ENCODE measurements at regions not wholly inside any gene's neighbourhood (a gene's known extent, or its start where the extent isn't known, plus 50 kb on each side); places are given as distances from the start of the nearest gene placed in this dataset.

DNA sequence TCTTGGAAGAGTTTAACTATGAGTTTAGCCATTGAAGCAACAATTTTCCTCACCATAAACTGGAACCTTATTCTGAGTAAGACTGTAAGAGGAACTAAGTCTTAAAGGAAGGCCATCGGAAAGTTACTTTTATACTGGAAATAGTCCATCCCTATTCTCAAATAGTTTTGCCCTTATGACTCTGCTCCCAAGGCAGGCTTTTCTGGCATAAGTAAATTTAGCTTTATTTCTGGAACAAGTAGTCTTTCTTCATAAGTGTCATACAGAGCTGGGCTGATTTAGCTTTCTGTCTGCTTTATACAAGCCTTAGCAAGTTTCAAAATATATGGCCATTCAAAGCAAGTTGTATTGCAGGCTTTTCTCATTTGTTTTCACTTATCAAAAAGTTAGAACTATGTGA lies 328.1 kb downstream of the HACE1 start:
- TF ChIP-seq CTCF (IDR thresholded peaks at IDR 0.05) (no peak), POLR2A (IDR thresholded peaks at IDR 0.05) (no peak)

All from testis (tissue), 2 donors.